GM23338 (cell line): ENCODE measurements at regions not wholly inside any gene's neighbourhood (a gene's known extent, or its start where the extent isn't known, plus 50 kb on each side); places are given as distances from the start of the nearest gene placed in this dataset.

ENCODE experiments used
- ATAC-seq: fragments of 200-7000 bp; cut with Tn5 transposase; 3 replicates; pipeline ENCODE4 v1.9.1; 2020
- DNase-seq: peaks from one replicate; pipeline ENCODE4 v3.0.0-alpha.2; 2015; ENCODE audit warnings: low spot score
- H2AFZ ChIP-seq: fragments of 200-600 bp; sonication (generic); 2 replicates; pipeline ENCODE4 v1.8.0; 2016; ENCODE audit warnings: antibody characterized with exemption, mild to moderate bottlenecking, moderate library complexity
- H3F3A ChIP-seq: fragments of 200-600 bp; sonication (generic); replicated peaks from 2 replicates; pipeline ENCODE4 v1.8.0; 2017; ENCODE audit warnings: antibody characterized with exemption, mixed run types, low read depth
- H3K27ac ChIP-seq: fragments of 200-600 bp; sonication (generic); 2 replicates; pipeline ENCODE4 v1.6.1; 2016; ENCODE audit warnings: low read depth
- H3K27me3 ChIP-seq: fragments of 200-600 bp; sonication (generic); 2 replicates; pipeline ENCODE4 v1.8.0; 2016; ENCODE audit warnings: mild to moderate bottlenecking, mixed run types, moderate library complexity; ENCODE audit not compliant: insufficient read depth
- H3K36me3 ChIP-seq: fragments of 200-600 bp; sonication (generic); 2 replicates; pipeline ENCODE4 v1.8.0; 2016; ENCODE audit warnings: mild to moderate bottlenecking; ENCODE audit not compliant: insufficient read depth
- H3K4me1 ChIP-seq: fragments of 200-600 bp; sonication (generic); 2 replicates; pipeline ENCODE4 v1.8.0; 2016; ENCODE audit warnings: mild to moderate bottlenecking, moderate library complexity; ENCODE audit not compliant: insufficient read depth
- H3K4me2 ChIP-seq: fragments of 200-600 bp; sonication (generic); 2 replicates; pipeline ENCODE4 v1.7.1; 2017; ENCODE audit warnings: mixed run types
- H3K4me3 ChIP-seq: fragments of 200-600 bp; sonication (generic); 2 replicates; pipeline ENCODE4 v1.6.1; 2016; ENCODE audit warnings: mixed run types
- H3K79me2 ChIP-seq: fragments of 200-600 bp; sonication (generic); replicated peaks from 2 replicates; pipeline ENCODE4 v1.8.0; 2017; ENCODE audit warnings: mild to moderate bottlenecking; ENCODE audit not compliant: insufficient read depth
- H3K9me2 ChIP-seq: fragments of 200-600 bp; sonication (generic); 2 replicates; pipeline ENCODE4 v1.8.0; 2017; ENCODE audit not compliant: insufficient read depth
- H4K20me1 ChIP-seq: fragments of 200-600 bp; sonication (generic); replicated peaks from 2 replicates; pipeline ENCODE4 v1.8.0; 2017; ENCODE audit warnings: mild to moderate bottlenecking; ENCODE audit not compliant: insufficient read depth
- H3K27ac Mint-ChIP-seq: 2 replicates; pipeline ENCODE4 v1.8.0; 2020; ENCODE audit warnings: inconsistent platforms, mild to moderate bottlenecking, moderate library complexity, mixed read lengths
- H3K27me3 Mint-ChIP-seq: 3 replicates; pipeline ENCODE4 v1.8.0; 2022; ENCODE audit warnings: low read depth, mild to moderate bottlenecking, moderate library complexity, mixed read lengths, inconsistent platforms; ENCODE audit not compliant: insufficient read depth, poor library complexity
- H3K36me3 Mint-ChIP-seq: 3 replicates; pipeline ENCODE4 v1.8.0; 2021; ENCODE audit warnings: low read depth, mild to moderate bottlenecking, inconsistent platforms, moderate library complexity, mixed read lengths
- H3K4me1 Mint-ChIP-seq: 3 replicates; pipeline ENCODE4 v1.8.0; 2020; ENCODE audit warnings: mild to moderate bottlenecking, inconsistent platforms, mixed read lengths
- H3K4me3 Mint-ChIP-seq: 3 replicates; pipeline ENCODE4 v1.8.0; 2021; ENCODE audit warnings: moderate library complexity, mild to moderate bottlenecking, inconsistent platforms, mixed read lengths
- H3K9me3 Mint-ChIP-seq: 3 replicates; pipeline ENCODE4 v1.8.0; 2020; ENCODE audit warnings: moderate library complexity, mild to moderate bottlenecking, inconsistent platforms, mixed read lengths
- EZH2 ChIP-seq: fragments of 200-600 bp; sonication (generic); IDR thresholded peaks from one replicate; pipeline ENCODE4 v1.8.0; 2017; ENCODE audit warnings: antibody characterized with exemption, mild to moderate bottlenecking, low read depth; ENCODE audit not compliant: unreplicated experiment
- JUNB ChIP-seq: IDR thresholded peaks from one replicate; pipeline ENCODE4 v1.6.1; 2016; ENCODE audit warnings: antibody characterized with exemption; ENCODE audit not compliant: unreplicated experiment
- NANOG ChIP-seq: IDR thresholded peaks from 2 replicates; pipeline ENCODE4 v1.6.1; 2016; ENCODE audit warnings: antibody characterized with exemption, borderline replicate concordance
- TF ChIP-seq, protein P1 (sequence below): fragments of 250-450 bp; sonication (Bioruptor Pico); IDR thresholded peaks from 2 replicates; pipeline ENCODE4 v1.5.0; 2020; ENCODE audit warnings: mild to moderate bottlenecking, moderate library complexity
- TF ChIP-seq, protein P2 (sequence below): IDR thresholded peaks from one replicate; pipeline ENCODE4 v1.6.1; 2018; ENCODE audit warnings: antibody characterized with exemption; ENCODE audit not compliant: unreplicated experiment
- TF ChIP-seq, protein P3 (sequence below): IDR thresholded peaks from 2 replicates; pipeline ENCODE4 v1.6.1; 2016; ENCODE audit warnings: antibody characterized with exemption

- TF ChIP-seq, protein P1, sequence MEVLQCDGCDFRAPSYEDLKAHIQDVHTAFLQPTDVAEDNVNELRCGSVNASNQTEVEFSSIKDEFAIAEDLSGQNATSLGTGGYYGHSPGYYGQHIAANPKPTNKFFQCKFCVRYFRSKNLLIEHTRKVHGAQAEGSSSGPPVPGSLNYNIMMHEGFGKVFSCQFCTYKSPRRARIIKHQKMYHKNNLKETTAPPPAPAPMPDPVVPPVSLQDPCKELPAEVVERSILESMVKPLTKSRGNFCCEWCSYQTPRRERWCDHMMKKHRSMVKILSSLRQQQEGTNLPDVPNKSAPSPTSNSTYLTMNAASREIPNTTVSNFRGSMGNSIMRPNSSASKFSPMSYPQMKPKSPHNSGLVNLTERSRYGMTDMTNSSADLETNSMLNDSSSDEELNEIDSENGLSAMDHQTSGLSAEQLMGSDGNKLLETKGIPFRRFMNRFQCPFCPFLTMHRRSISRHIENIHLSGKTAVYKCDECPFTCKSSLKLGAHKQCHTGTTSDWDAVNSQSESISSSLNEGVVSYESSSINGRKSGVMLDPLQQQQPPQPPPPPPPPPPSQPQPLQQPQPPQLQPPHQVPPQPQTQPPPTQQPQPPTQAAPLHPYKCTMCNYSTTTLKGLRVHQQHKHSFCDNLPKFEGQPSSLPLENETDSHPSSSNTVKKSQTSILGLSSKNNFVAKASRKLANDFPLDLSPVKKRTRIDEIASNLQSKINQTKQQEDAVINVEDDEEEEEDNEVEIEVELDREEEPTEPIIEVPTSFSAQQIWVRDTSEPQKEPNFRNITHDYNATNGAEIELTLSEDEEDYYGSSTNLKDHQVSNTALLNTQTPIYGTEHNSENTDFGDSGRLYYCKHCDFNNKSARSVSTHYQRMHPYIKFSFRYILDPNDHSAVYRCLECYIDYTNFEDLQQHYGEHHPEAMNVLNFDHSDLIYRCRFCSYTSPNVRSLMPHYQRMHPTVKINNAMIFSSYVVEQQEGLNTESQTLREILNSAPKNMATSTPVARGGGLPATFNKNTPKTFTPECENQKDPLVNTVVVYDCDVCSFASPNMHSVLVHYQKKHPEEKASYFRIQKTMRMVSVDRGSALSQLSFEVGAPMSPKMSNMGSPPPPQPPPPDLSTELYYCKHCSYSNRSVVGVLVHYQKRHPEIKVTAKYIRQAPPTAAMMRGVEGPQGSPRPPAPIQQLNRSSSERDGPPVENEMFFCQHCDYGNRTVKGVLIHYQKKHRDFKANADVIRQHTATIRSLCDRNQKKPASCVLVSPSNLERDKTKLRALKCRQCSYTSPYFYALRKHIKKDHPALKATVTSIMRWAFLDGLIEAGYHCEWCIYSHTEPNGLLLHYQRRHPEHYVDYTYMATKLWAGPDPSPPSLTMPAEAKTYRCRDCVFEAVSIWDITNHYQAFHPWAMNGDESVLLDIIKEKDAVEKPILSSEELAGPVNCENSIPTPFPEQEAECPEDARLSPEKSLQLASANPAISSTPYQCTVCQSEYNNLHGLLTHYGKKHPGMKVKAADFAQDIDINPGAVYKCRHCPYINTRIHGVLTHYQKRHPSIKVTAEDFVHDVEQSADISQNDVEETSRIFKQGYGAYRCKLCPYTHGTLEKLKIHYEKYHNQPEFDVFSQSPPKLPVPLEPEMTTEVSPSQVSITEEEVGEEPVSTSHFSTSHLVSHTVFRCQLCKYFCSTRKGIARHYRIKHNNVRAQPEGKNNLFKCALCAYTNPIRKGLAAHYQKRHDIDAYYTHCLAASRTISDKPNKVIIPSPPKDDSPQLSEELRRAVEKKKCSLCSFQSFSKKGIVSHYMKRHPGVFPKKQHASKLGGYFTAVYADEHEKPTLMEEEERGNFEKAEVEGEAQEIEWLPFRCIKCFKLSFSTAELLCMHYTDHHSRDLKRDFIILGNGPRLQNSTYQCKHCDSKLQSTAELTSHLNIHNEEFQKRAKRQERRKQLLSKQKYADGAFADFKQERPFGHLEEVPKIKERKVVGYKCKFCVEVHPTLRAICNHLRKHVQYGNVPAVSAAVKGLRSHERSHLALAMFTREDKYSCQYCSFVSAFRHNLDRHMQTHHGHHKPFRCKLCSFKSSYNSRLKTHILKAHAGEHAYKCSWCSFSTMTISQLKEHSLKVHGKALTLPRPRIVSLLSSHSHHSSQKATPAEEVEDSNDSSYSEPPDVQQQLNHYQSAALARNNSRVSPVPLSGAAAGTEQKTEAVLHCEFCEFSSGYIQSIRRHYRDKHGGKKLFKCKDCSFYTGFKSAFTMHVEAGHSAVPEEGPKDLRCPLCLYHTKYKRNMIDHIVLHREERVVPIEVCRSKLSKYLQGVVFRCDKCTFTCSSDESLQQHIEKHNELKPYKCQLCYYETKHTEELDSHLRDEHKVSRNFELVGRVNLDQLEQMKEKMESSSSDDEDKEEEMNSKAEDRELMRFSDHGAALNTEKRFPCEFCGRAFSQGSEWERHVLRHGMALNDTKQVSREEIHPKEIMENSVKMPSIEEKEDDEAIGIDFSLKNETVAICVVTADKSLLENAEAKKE (CRISPR knock-in tag): no peak
These were observed 325.9 kb upstream of the PODXL start (continued) for GRCh38 chr7:131882321-131882720.

DNA sequence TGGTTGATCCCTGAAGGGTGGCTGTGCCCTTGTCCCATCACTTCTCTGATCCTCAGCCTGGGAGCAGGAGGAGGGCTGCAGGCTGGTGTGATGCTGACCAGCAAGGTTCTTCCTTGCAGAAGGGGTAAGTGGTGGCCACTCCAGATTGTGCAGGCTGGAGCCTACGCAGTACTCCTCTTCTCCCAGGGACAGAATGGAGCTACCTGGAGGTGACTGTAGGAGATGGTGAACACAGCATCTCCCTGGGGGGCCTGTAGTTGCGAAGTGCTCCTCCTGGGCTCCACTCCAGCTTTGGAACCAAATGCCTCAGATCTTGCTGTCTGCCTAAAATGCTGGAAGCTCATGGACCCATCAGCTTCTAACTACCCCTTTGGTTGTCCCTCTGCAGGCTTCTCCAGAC, 323.6 kb upstream of the PODXL start:
- H3K4me1 Mint-ChIP-seq: no peaks in the 10 kb centered on the region; the same call in 1 of the 3 replicates
- peaks cover under 1% of the 10 kb centered on the region; the same call in 1 of the 3 replicates for H3K9me3 Mint-ChIP-seq
- DNase-seq (no peak), ATAC-seq (no peak)
- Histone ChIP-seq H3F3A (no peaks in the 10 kb centered on the region), H3K9me2 (0 out of 2 replicates have a peak, but pooled peaks cover 15% of the 10 kb centered on the region), H3K79me2 (no peaks in the 10 kb centered on the region), H3K4me1 (no peaks in the 10 kb centered on the region), H3K4me3 (no peak overlapping the region), H3K27ac (no peak overlapping the region), H3K4me2 (no peak overlapping the region), H3K27me3 (no peaks in the 10 kb centered on the region), H2AFZ (no peak overlapping the region), H4K20me1 (no peaks in the 10 kb centered on the region), H3K36me3 (no peaks in the 10 kb centered on the region)
- no peak overlapping the region for H3K4me3 Mint-ChIP-seq
- peaks cover 2% of the 10 kb centered on the region for H3K27me3 Mint-ChIP-seq
- no peak overlapping the region for H3K27ac Mint-ChIP-seq
- H3K36me3 Mint-ChIP-seq: no peaks in the 10 kb centered on the region
- no peak for TF ChIP-seq NANOG
- TF ChIP-seq EZH2: no peak
- TF ChIP-seq, protein P2, sequence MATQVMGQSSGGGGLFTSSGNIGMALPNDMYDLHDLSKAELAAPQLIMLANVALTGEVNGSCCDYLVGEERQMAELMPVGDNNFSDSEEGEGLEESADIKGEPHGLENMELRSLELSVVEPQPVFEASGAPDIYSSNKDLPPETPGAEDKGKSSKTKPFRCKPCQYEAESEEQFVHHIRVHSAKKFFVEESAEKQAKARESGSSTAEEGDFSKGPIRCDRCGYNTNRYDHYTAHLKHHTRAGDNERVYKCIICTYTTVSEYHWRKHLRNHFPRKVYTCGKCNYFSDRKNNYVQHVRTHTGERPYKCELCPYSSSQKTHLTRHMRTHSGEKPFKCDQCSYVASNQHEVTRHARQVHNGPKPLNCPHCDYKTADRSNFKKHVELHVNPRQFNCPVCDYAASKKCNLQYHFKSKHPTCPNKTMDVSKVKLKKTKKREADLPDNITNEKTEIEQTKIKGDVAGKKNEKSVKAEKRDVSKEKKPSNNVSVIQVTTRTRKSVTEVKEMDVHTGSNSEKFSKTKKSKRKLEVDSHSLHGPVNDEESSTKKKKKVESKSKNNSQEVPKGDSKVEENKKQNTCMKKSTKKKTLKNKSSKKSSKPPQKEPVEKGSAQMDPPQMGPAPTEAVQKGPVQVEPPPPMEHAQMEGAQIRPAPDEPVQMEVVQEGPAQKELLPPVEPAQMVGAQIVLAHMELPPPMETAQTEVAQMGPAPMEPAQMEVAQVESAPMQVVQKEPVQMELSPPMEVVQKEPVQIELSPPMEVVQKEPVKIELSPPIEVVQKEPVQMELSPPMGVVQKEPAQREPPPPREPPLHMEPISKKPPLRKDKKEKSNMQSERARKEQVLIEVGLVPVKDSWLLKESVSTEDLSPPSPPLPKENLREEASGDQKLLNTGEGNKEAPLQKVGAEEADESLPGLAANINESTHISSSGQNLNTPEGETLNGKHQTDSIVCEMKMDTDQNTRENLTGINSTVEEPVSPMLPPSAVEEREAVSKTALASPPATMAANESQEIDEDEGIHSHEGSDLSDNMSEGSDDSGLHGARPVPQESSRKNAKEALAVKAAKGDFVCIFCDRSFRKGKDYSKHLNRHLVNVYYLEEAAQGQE: no peak
- TF ChIP-seq JUNB: no peak
- TF ChIP-seq, protein P3, sequence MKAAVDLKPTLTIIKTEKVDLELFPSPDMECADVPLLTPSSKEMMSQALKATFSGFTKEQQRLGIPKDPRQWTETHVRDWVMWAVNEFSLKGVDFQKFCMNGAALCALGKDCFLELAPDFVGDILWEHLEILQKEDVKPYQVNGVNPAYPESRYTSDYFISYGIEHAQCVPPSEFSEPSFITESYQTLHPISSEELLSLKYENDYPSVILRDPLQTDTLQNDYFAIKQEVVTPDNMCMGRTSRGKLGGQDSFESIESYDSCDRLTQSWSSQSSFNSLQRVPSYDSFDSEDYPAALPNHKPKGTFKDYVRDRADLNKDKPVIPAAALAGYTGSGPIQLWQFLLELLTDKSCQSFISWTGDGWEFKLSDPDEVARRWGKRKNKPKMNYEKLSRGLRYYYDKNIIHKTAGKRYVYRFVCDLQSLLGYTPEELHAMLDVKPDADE: no peak
